ENCODE measurements at regions not wholly inside any gene's neighbourhood (a gene's known extent, or its start where the extent isn't known, plus 50 kb on each side); places are given as distances from the start of the nearest gene placed in this dataset.

GRCh38 chr6:11865680-11866300 is 87.2 kb upstream of the ADTRP start:
- no peak for TF ChIP-seq CTCF (IDR thresholded peaks at IDR 0.05)
- WGBS, 2 donors = 95 to 97% methylated on average over 8 of the region's 8 CpGs
- DNase-seq (no peak), ATAC-seq (no peak)
- Histone ChIP-seq H3K36me3 (no peaks in the 10 kb centered on the region), H3K4me1 (peaks cover 0 to 11% (median 8%) of the 10 kb centered on the region in 9 donors), H3K27ac (no peak overlapping the region), H3K27me3 (no peaks in the 10 kb centered on the region), H3K9me3 (peaks cover 0 to 5% (median 0%) of the 10 kb centered on the region in 11 donors), H3K4me3 (no peak overlapping the region)
- intact Hi-C loops (cut with DNase I) = no loop called here

GRCh38 chr6:11858439-11858838 is 79.8 kb upstream of the ADTRP start:
- DNase-seq (no peak), ATAC-seq (no peak)
- Histone ChIP-seq H3K36me3 (no peaks in the 10 kb centered on the region), H3K4me3 (no peak overlapping the region), H3K4me1 (peaks cover 0 to 13% (median 5%) of the 10 kb centered on the region in 9 donors), H3K27me3 (no peaks in the 10 kb centered on the region), H3K27ac (no peak overlapping the region), H3K9me3 (peaks cover 0 to 1% (median 0%) of the 10 kb centered on the region in 11 donors)
- intact Hi-C loops (cut with DNase I) = no loop called here
- no peak for TF ChIP-seq CTCF (IDR thresholded peaks at IDR 0.05)

GRCh38 chr6:11855743-11856142 is 77.1 kb upstream of the ADTRP start:
- Histone ChIP-seq H3K27me3 (no peaks in the 10 kb centered on the region), H3K4me3 (no peak overlapping the region), H3K36me3 (no peaks in the 10 kb centered on the region), H3K27ac (no peak overlapping the region), H3K4me1 (peaks cover 0 to 23% (median 5%) of the 10 kb centered on the region in 9 donors), H3K9me3 (no peaks in the 10 kb centered on the region)
- 89 to 90% methylated on average over 4 of the region's 4 CpGs for WGBS, 2 donors
- intact Hi-C loops (cut with DNase I) = no loop called here
- DNase-seq = no peak
- ATAC-seq = no peak
- no peak for TF ChIP-seq CTCF (IDR thresholded peaks at IDR 0.05)

GRCh38 chr6:11854408-11855165 is 76.0 kb upstream of the ADTRP start:
- H3K27me3 ChIP-seq = no peaks in the 10 kb centered on the region
- intact Hi-C loops (cut with DNase I) = no loop called here
- DNase-seq (no peak), ATAC-seq (peak in 4 of 8 donors; percentile 37 to 71 (median 53))
- no peaks in the 10 kb centered on the region for H3K36me3 ChIP-seq
- 52 to 70% methylated on average over 7 of the region's 7 CpGs for WGBS, 2 donors
- H3K27ac ChIP-seq = no peak overlapping the region
- no peak for TF ChIP-seq CTCF (IDR thresholded peaks at IDR 0.05)
- no peak overlapping the region for H3K4me3 ChIP-seq
- no peaks in the 10 kb centered on the region for H3K9me3 ChIP-seq
- peaks cover 0 to 23% (median 5%) of the 10 kb centered on the region in 9 donors for H3K4me1 ChIP-seq

Measured in heart right ventricle (tissue), 16 donors.